Adrenal gland (tissue), 5 donors: ENCODE measurements at regions not wholly inside any gene's neighbourhood (a gene's known extent, or its start where the extent isn't known, plus 50 kb on each side); places are given as distances from the start of the nearest gene placed in this dataset.

Experiments
- CTCF ChIP-seq, 6 experiments: fragments of 450-650 bp in 4 of 6; fragments of 200-600 bp in 2 of 6; sonication (generic) in 1 of 6; IDR thresholded peaks; 1 replicate in 5 of 6; 2 replicates in 1 of 6; pipeline versions ENCODE4 v1.5.1 to v1.8.0; 2016 to 2021; ENCODE audit warnings: antibody characterized with exemption in 6 of 6, mild to moderate bottlenecking in 2 of 6, moderate library complexity in 1 of 6
- POLR2A ChIP-seq, 2 donors: fragments of 450-650 bp; IDR thresholded peaks; one replicate each; pipeline ENCODE4 v1.6.1; 2017; ENCODE audit warnings: antibody characterized with exemption in 2 of 2, mild to moderate bottlenecking in 2 of 2, moderate library complexity in 1 of 2
- donor health status: DM: no; HTN: no; CAD: no.

- TF ChIP-seq CTCF (IDR thresholded peaks at IDR 0.05) (no peak), POLR2A (IDR thresholded peaks at IDR 0.05) (no peak)
Measured at GRCh38 chrX:20988804-20989203, 385.4 kb upstream of the CNKSR2 start.
